HG02798 (cell line): ENCODE measurements at regions not wholly inside any gene's neighbourhood (a gene's known extent, or its start where the extent isn't known, plus 50 kb on each side); places are given as distances from the start of the nearest gene placed in this dataset.
A peak's percentile ranks its signal among the peaks of the same experiment; 100 is the strongest.
"Not testable (repeated sequence)": the region's sequence is repeated elsewhere in the genome, so short reads cannot be mapped to it uniquely, and the experiment has no call there.

Experiments
- ATAC-seq: cut with Tn5 transposase; IDR thresholded peaks from one replicate; pipeline ENCODE4 v1.9.1; 2021; ENCODE audit warnings: mild to moderate bottlenecking; ENCODE audit not compliant: unreplicated experiment, poor library complexity

DNA sequence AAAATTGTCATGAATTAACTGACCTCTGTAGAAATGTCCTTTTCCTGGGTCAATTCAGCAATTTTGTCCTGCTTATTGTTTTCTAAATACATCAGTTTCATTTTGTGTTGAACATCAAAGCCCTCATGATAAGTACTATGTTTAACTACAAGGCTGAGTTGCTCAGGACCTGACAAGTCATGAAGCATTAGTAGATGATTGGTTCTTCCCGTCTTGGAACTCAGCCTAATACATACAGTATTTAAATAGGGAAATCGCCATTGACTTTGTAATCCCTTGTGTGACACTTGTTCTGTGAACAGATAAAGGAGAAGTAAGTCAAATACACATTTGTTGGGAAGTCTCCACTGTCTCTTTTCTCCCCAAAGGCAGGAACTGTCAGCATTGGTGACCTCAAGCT, 109.6 kb upstream of the POMZP3 start:
- ATAC-seq: not testable (repeated sequence)

- not testable (repeated sequence) for ATAC-seq
Measured at GRCh38 chr7:76736091-76736490, 109.0 kb upstream of the POMZP3 start.

- peak; percentile 68 for ATAC-seq
Measured at GRCh38 chr7:76735668-76736067, 108.6 kb upstream of the POMZP3 start.

GRCh38 chr7:76728571-76728974, 101.5 kb upstream of the POMZP3 start:
- ATAC-seq: not testable (repeated sequence)

DNA sequence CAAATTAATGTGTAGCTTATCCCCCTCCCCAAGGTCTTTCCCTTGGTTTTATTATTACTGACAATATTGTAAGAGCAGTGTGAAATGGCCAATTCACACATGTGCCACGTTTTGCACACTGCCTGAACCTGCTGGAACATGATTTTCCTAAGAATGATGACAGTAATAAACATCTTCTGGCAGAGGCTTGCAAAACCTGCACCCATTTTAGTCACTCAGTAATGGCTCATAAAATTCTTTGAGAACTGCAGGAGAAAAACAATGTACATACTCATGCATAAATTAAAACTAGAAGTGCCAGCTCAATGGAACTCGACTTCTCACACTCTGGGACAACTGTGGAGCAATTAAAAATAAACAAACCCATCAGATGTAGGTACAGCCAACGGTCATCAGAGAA, 96.8 kb upstream of the POMZP3 start:
- ATAC-seq: not testable (repeated sequence)

DNA sequence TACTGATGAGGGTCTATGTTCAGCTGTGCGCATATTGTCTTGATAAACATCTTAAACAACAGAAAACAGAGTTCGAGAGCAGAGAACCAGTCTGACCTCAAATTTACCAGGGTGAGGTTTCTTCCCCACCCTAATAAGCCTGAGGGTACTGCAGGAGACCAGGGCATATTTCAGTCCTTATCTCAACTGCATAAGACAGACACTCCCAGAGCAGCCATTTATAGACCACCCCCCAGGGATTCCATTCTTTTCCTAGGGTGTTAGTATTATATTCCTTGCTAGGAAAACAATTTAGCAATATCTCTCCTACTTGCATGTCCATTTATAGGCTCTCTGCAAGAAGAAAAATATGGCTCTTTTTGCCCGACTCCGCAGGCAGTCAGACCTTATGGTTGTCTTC, 89.5 kb upstream of the POMZP3 start:
- not testable (repeated sequence) for ATAC-seq

DNA sequence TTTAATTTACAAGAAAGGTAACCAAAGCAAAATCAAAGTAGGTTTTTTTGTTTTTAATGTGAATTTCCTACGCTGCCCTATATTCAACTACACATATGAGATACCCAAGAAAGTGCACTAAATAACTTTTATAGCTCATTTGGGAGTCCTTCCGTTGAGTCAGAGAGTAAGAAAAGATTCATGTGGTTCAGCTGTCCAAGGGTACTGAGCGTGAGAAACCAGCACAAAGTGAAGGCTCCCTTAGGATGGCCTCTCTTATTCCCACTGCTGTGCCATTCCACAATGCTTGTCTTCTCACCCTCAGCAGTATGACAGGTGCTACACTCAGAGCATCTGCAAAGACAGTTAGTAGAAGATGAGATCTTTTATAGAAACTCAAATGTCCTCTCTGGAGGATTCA, 85.8 kb upstream of the POMZP3 start:
- not testable (repeated sequence) for ATAC-seq

DNA sequence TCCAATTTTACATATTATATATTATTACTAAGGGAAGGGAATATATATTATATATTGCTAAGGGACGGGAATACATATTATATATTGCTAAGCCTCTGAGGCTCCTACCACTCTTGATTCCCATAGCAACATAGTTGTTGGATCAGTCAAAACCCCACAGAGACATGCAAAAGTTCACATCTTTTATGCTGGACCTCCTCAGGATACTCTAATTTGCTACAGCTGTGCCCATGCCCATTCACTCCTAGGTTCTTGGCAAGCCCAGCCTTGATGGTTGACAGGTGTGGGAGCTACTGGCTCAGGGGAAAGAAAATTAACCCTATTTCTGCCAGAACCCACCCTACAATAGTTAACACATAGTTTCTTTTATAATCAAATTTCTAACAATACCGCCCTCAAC, 84.6 kb upstream of the POMZP3 start:
- ATAC-seq: not testable (repeated sequence)

DNA sequence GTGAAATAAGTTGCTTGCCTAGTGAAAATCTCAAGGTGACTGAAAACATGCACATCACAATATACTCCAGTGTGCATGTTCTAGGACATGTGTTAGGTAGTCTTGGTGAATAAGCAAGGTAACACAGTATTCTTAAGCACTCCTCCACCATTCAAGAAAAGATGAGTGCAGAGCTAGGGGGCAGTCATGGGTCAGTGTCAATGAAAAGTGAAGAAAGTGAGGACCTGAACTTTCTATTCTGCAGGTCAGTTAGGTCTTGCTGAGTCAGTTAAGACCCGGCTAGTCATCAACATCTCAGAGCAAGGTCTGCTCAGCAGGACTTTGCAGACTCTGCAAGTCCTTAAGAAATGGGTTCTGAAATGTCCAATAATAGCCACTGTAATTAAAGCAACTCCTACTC, 82.6 kb upstream of the POMZP3 start:
- ATAC-seq: not testable (repeated sequence)

GRCh38 chr7:76708446-76708845, 81.4 kb upstream of the POMZP3 start:
- ATAC-seq: not testable (repeated sequence)

- not testable (repeated sequence) for ATAC-seq
Measured at GRCh38 chr7:76703815-76704214, 76.7 kb upstream of the POMZP3 start.

- ATAC-seq: not testable (repeated sequence)
Measured at GRCh38 chr7:76686277-76686676, 59.2 kb upstream of the POMZP3 start.

GRCh38 chr7:76684737-76685136, 57.7 kb upstream of the POMZP3 start:
- not testable (repeated sequence) for ATAC-seq

GRCh38 chr7:76683631-76684030, 56.6 kb upstream of the POMZP3 start:
- not testable (repeated sequence) for ATAC-seq

DNA sequence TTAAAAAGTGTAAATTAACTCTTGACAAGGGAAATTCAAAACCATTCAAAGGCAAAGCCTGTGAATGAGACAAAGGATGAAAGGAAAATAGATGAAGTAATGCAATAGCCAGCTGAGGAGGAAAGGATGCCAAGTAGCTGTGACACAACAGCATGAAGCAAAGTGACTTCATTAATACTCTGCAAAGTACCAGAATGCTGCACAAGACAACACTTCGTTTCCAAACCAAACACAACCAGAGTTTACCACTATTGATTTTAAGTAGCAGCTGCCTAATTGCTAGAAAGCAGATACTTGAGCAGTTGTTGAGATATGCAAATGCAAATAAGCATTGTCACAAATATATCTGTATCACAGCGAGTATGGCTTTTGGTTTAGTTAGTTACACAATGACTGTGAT, 54.7 kb upstream of the POMZP3 start:
- not testable (repeated sequence) for ATAC-seq

- not testable (repeated sequence) for ATAC-seq
Measured at GRCh38 chr7:76679174-76679573, 52.1 kb upstream of the POMZP3 start.

DNA sequence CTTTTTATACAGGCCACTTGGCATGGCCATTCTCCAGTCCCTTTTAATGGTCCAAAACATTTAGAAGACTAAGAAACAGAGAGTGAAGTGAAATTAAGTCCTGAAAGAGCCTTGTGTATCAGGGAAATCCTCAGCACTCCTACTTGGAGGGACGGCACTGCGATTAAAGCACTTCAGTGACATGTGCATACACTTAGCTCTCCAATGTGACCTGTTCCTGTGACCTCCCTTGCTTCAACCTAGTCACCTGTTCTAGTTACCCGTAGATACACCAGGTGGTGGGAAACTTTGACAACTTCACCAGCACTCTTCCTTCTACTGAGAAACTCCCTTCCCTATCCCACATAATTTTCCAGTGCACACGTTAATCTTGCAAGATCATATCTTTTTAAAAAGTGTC, 51.4 kb upstream of the POMZP3 start:
- not testable (repeated sequence) for ATAC-seq

GRCh38 chr7:76676890-76677289, 49.8 kb upstream of the POMZP3 start:
- ATAC-seq: not testable (repeated sequence)
